ENCODE measurements at regions not wholly inside any gene's neighbourhood (a gene's known extent, or its start where the extent isn't known, plus 50 kb on each side); places are given as distances from the start of the nearest gene placed in this dataset.
A peak's percentile ranks its signal among the peaks of the same experiment; 100 is the strongest.

DNA sequence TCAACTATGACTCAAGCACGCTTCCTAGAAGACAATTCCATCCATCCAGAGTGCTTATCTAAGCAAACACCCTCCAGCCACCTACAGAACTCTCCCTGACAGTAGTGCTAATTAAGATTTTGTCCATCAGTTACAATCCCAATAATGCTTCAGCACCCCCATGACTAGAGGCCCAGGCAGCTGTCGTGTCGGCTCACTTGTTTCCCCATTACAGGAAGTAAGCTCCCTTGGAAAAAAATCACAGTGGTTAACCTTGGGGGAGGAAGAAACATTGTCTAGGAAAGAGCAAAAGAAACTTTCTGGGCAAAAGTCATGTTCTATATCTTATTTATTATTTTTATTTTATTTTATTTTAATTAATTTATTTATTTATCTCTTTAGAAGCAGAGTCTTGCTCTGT is 108.8 kb upstream of the LPAR1 start:
- BruUV-seq (replicated peaks): no TSS peak
- ChIA-PET CTCF (no interaction called here), POLR2A (ENCODE audit: unreplicated experiment) (no interaction called here)
- Histone ChIP-seq H3K9me1 (ENCODE audit: insufficient read depth, low read length) (peaks cover 2% of the 10 kb centered on the region; the same call in 1 of the 2 replicates), H3K9me3 (ENCODE audit: control insufficient read depth, insufficient read depth, low read length) (no peaks in the 10 kb centered on the region), H3K18ac (ENCODE audit: low read depth, low read length) (no peak overlapping the region), H2AK5ac (ENCODE audit: low read depth, low read length) (peak overlapping the region; percentile 5; the same call in 1 of the 2 replicates), H3K23ac (ENCODE audit: low read depth, low read length) (no peak overlapping the region), H2BK5ac (ENCODE audit: low read depth, low read length, poor library complexity, severe bottlenecking) (no peak overlapping the region), H4K20me1 (ENCODE audit: insufficient read depth, low read length) (no peaks in the 10 kb centered on the region), H3K4me3 (ENCODE audit: insufficient read depth, low read depth, low read length) (no peak overlapping the region), H3K56ac (ENCODE audit: extremely low read depth, insufficient read depth, low read length) (0 out of 2 replicates have a peak overlapping the region, but pooled peaks have one; percentile 12), H2BK120ac (ENCODE audit: low read depth, low read length) (no peak overlapping the region), H3K79me1 (ENCODE audit: low read depth in 1 of 2, low read length in 2 of 2) (no peaks in the 10 kb centered on the region), H3K9ac (ENCODE audit: low read depth, low read length) (no peak overlapping the region), H3K4me2 (ENCODE audit: low read depth, low read length) (no peak overlapping the region), H2AK9ac (replicated peaks; ENCODE audit: low read depth, low read length, poor library complexity) (no peak overlapping the region), H3K27me3 (ENCODE audit: control insufficient read depth, insufficient read depth, low read length) (no peaks in the 10 kb centered on the region), H4K8ac (ENCODE audit: low read depth in 2 of 2, low read length in 2 of 2) (no peak overlapping the region), H2AFZ (replicated peaks; ENCODE audit: low read length, poor library complexity) (no peak overlapping the region), H3K4me1 (ENCODE audit: control insufficient read depth, insufficient read depth, low read length) (no peaks in the 10 kb centered on the region; the same call in 1 of the 2 replicates), H3K14ac (replicated peaks; ENCODE audit: low read depth, low read length) (no peak overlapping the region), H3K4ac (ENCODE audit: low read depth, low read length) (no peak overlapping the region), H4K91ac (ENCODE audit: insufficient read depth, low read depth, low read length) (no peak overlapping the region), H3K36me3 (ENCODE audit: control insufficient read depth, insufficient read depth, low read length) (no peaks in the 10 kb centered on the region), H2BK20ac (ENCODE audit: low read depth, low read length) (no peak overlapping the region), H4K5ac (ENCODE audit: low read depth, low read length) (no peak overlapping the region), H2BK15ac (ENCODE audit: low read depth, low read length) (no peak overlapping the region), H3K27ac (ENCODE audit: insufficient read depth, low read length) (no peak overlapping the region)
- dilution Hi-C loops (cut with HindIII; ENCODE audit: low sequenced_read_pairs, unreplicated experiment): no loop called here
- WGBS, 2 experiments (ENCODE audit: extremely low coverage in 2 of 2, insufficient read length in 1 of 2): no CpG with 5 or more reads among the region's 3 CpGs
- intact Hi-C loops (cut with micrococcal nuclease): no loop called here
- DNase-seq (no peak), ATAC-seq (ENCODE audit: low read depth) (no peak)
- in situ Hi-C loops (cut with MboI; ENCODE audit: low sequenced_read_pairs): no loop called here
- TF ChIP-seq SMC3 (IDR thresholded peaks at IDR 0.05; ENCODE audit: low read depth, low read length): no peak
- TF ChIP-seq CHD1 (IDR thresholded peaks at IDR 0.05; ENCODE audit: low read depth, low read length): no peak
- TF ChIP-seq RAD21 (IDR thresholded peaks at IDR 0.05; ENCODE audit: low read length): no peak
- no peak for TF ChIP-seq NFE2L2 (IDR thresholded peaks at IDR 0.05; ENCODE audit: low read depth, low read length)
- TF ChIP-seq BHLHE40 (IDR thresholded peaks at IDR 0.05; ENCODE audit: low read depth, low read length): no peak

All from IMR-90 (cell line).